HG03432 (cell line): ENCODE measurements at regions not wholly inside any gene's neighbourhood (a gene's known extent, or its start where the extent isn't known, plus 50 kb on each side); places are given as distances from the start of the nearest gene placed in this dataset.

Source experiments
- ATAC-seq: cut with Tn5 transposase; IDR thresholded peaks from one replicate; pipeline ENCODE4 v1.9.1; 2021; ENCODE audit warnings: mild to moderate bottlenecking, moderate library complexity; ENCODE audit not compliant: unreplicated experiment

DNA sequence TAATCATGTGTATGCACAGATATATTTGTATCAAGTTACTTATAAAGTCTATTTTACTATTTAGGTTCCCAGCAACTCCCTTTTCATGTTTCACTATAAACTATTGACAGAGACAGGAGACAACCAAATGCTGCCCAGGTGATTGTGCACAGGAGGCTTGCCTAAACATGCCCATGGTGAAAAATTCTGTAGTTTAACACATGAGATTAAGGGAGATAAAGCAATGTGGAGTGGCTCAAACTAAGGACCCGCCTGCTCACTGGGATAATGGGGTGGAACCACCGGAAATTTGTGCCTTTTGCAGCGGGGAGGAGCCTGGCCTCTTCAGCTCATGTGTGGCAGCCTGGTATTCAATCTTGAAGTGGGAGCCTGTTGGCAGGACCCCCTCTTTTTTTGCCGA is 459.5 kb upstream of the CNTN5 start:
- no peak for ATAC-seq

GRCh38 chr11:98561877-98562395 is 458.8 kb upstream of the CNTN5 start:
- ATAC-seq: no peak

- no peak for ATAC-seq
Observed at GRCh38 chr11:98564233-98564632, 456.5 kb upstream of the CNTN5 start.

DNA sequence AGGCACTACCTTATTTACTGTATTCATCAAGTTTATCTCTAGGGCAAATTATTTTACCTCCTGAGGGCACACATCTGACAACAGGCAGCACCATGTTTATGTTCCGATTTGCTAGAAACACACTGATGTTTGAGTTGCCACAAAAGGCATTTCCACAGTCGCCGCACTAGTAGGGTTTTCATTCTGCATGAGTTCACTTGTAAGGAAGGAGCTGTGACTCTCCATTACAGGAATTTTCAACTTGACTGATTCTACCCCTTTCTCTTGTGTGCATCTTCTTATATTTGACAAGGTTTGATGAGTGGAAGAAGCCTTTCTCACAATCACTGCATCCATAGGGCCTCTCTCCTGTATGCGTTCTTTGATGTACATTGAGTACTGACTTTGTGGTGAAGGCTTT is 455.9 kb upstream of the CNTN5 start:
- no peak for ATAC-seq

DNA sequence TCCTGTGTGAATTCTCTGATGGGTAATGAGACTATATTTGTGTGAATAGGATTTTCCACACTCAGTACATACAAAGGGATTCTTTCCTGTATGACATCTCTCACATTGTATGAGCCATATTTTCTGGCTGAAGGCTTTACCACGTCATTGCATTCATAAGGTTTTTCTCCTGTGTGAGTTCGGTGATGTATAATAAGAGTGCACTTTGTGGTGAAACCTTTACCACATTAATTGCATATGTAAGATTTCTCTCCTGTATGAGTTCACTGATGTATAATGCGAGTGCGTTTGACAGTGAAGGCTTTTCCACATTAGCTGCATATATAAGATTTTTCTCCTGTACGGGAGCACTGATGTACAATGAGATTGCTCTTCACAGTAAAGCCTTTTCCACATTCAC is 455.4 kb upstream of the CNTN5 start:
- ATAC-seq: no peak

DNA sequence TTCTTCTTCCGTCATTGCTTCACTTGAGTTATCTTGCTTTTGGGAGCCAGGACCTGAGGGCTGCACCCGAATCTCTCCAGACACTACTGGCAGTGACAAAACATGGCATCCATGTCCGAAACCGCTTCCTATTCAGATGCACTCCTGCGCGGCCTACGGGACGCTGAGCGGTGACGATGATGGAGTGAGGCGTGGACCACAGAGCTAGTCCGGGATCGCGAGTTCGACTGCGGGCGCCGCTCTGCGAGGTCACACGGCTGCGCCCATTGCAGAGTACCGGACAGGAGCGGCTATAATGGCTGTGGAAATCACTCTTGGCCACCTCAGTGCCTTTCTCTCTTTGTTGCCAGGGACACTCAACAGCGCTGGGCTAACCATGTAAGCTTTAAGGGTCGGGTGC is 453.8 kb upstream of the CNTN5 start:
- no peak for ATAC-seq

- no peak for ATAC-seq
Observed at GRCh38 chr11:98568013-98568412, 452.7 kb upstream of the CNTN5 start.

DNA sequence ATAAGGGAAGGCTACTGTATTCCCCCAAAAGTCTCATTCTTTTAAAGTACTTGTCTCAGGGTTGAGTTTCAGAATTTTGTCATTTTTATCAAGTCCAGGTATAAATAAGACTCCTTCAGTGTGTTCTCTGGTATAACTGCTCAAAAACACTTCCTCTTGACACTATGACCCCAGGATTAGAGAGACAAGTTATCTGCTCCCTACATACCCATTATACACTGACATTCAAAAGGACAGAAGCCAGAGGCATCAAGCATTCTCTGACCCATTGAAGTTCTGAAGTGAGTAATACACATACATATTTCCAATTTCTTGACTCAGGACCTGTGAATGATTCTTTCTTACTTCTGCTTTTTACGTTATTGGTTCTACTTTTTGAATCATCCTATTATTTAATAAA is 447.8 kb upstream of the CNTN5 start:
- no peak for ATAC-seq

DNA sequence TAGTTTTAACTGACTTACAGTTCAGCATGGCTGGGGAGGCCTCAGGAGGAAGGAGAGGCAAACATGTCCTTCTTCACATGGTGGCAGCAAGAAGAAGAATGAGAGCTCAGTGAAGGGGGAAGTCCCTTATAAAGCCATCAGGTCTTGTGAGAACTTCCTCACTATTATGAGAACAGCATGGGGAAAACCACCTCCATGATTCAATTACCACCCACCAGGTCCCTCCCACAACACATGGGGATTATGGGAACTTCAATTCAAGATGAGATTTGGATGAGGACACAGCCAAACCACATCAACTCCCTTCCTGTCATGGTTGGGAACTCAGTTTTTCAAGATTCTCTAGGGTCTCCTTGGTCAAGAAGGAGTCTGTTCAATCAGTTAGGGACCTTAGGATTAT is 432.9 kb upstream of the CNTN5 start:
- ATAC-seq: no peak

DNA sequence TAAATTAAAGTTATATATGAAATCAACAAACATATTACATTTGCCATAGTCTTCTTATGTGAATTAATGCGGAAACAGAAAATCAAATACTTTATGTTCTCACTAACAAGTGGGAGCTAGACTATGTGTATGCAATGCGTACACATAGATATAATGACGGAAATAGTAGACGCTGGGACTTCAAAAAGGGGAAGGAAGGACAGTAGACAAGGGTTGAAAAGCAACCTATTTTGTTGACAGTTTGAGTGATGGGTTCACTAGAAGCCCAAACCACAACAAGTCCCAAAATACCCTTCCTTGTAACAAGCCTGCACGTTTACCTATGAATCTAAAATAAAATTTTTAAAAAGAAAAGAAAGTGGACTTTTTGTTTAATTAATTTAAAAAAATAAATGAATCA is 430.8 kb upstream of the CNTN5 start:
- ATAC-seq: no peak

DNA sequence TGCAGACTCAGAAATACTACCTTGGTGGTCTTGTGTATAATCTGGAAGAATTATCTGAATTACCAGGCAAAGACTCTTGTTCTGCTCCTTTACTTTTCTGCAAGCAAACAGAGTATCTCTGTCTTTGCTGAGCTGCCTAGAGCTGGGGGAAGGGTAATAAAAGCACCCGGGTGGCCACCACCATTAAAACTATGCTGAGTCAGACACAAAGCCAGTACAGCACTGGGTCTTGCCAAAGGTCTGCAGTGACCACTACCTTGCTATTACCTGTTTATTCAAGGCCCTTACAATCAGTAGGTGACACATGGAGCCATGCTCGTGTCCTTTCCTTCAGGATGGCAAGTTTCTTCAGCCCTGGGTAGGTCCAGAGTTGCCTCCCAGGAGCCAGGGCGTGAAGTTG is 420.6 kb upstream of the CNTN5 start:
- ATAC-seq: no peak

GRCh38 chr11:98600786-98601773 is 419.7 kb upstream of the CNTN5 start:
- ATAC-seq: no peak

DNA sequence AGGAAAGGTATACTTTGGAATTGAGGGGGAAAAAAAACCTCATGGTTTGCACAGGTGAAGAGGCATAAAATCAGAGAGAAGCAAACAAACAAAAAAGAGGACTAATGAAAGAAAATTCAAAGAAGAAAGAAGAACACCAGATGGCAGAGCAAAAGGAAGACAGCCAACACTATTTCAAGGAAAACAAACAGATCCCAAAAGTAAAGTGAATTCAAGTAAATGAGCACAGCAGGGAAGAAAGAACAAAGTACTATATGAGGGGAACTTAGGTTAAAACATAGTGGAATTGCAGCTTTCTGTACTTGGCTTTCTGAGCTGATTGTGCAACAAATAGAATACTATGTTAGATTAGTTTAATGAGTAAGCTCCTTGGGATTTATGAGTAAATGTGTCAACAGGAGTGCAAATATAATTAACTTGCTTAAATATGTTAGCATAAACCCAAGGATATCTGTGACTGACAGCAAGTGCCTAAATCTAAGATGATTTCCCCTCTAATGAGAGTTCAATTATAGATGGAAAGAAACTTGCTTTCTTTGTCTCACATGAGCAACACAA is 404.6 kb upstream of the CNTN5 start:
- no peak for ATAC-seq

GRCh38 chr11:98621767-98622166 is 399.0 kb upstream of the CNTN5 start:
- ATAC-seq: no peak

DNA sequence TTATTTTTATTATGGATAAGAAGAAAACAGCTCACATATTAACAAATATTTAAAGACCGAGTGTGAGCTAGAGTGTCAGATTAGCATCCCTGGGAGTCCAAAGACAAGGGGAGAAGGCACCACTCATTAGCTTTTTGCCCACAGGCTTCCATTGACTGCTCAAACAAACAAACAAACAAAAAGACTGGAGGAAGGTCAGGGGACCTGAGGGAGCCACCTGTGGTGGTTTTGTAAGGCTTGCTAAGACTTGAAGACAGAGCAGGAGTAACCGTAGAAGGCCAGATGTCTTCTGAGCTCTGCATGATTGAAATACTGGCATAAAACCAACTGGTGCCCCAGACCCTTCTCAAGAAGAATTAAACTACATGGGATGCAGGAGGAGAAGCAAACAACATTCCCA is 395.2 kb upstream of the CNTN5 start:
- no peak for ATAC-seq

DNA sequence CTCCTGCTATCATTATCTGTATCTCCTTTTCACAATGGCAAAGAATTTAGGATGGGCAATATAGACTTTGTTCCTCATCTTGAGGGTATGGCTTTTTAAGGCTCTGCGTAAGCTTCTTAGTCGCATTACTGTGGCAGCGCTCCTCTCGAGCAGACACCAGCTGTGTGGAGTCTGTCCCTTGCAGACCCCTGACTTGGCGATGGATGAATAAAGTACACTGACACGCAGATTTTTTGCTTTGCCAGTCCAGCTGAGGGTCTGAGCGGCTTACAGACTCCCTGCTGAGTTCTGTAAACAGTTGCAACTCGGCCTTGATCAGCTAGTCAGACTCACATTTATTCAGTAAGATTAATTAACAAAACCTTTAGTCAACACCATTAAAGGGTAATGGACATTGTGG is 390.0 kb upstream of the CNTN5 start:
- ATAC-seq: no peak

- no peak for ATAC-seq
Observed at GRCh38 chr11:98657711-98658110, 363.0 kb upstream of the CNTN5 start.

DNA sequence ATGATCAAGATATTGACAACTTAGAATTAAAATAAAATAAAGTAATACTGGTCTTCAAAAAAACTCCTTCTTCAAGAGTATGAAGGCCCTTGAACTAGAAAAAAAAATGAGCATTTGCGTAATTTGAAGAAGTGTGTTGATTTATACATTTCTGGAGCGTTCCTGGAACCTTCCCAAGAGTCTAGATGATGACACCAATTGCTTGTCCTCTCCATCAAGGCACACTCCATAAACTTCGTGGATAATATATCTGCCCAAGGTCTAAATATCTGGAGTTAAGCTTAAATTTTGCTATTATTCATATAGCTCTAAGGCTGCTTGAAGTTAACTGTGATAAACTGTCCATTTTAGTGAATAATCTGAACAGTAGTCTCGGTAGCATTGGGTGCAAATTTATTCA is 361.3 kb upstream of the CNTN5 start:
- ATAC-seq: no peak

DNA sequence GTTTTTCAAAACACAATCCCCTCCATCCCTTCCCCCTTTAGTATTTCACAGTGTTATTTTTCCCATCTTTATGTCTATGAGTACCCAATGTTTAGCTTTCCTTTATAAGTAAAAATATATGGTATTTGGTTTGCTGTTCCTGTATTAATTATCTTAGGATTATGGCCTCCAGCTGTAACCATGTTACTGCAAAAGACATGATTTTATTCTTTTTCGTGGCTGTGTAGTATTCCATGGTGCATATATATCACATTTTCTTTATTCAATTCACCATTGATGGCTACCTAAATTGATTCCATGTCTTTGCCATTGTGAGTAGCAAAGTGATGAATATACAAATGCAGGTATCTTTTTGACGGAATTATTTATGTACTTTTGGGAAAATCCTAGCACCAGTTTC is 346.4 kb upstream of the CNTN5 start:
- no peak for ATAC-seq

- ATAC-seq: no peak
Observed at GRCh38 chr11:98679673-98680072, 341.1 kb upstream of the CNTN5 start.

- ATAC-seq: no peak
Observed at GRCh38 chr11:98701541-98701940, 319.2 kb upstream of the CNTN5 start.
